ENCODE measurements at regions not wholly inside any gene's neighbourhood (a gene's known extent, or its start where the extent isn't known, plus 50 kb on each side); places are given as distances from the start of the nearest gene placed in this dataset.

DNA sequence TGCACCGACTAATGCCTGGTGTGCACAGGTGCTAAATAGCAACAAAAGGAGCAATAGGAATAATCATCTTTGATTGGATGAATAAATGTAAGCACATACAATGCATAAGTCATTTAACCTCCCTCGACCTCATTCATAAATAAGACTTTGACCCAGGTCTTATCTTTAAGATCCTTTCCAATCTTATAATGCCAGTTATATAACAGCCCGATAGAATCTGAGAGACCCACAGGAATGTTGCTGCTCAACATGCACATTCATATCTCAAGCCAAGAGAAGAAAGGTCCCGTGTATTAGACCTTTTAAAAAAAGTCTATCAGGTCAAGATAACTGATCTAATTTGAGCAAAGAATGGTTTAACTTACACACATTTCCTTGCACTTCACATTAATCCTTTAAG lies 146.8 kb upstream of the SOX9 start:
- no peaks in the 10 kb centered on the region for H3K27me3 ChIP-seq (ENCODE audit: insufficient read depth, low read length, poor library complexity, severe bottlenecking)
- TF ChIP-seq, protein P1, sequence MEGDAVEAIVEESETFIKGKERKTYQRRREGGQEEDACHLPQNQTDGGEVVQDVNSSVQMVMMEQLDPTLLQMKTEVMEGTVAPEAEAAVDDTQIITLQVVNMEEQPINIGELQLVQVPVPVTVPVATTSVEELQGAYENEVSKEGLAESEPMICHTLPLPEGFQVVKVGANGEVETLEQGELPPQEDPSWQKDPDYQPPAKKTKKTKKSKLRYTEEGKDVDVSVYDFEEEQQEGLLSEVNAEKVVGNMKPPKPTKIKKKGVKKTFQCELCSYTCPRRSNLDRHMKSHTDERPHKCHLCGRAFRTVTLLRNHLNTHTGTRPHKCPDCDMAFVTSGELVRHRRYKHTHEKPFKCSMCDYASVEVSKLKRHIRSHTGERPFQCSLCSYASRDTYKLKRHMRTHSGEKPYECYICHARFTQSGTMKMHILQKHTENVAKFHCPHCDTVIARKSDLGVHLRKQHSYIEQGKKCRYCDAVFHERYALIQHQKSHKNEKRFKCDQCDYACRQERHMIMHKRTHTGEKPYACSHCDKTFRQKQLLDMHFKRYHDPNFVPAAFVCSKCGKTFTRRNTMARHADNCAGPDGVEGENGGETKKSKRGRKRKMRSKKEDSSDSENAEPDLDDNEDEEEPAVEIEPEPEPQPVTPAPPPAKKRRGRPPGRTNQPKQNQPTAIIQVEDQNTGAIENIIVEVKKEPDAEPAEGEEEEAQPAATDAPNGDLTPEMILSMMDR (conservative IDR thresholded peaks at IDR 0.05; ENCODE audit: low read length) = no peak
- TF ChIP-seq EZH2phosphoT487 (IDR thresholded peaks at IDR 0.05; ENCODE audit: borderline replicate concordance) = no peak
- no peaks in the 10 kb centered on the region; the same call in 1 of the 2 replicates for H3K9me3 ChIP-seq (ENCODE audit: insufficient read depth, low read depth, low read length)
- no peaks in the 10 kb centered on the region for H3F3A ChIP-seq (ENCODE audit: low read depth)
- no peak overlapping the region for H3K4me3 ChIP-seq (ENCODE audit: low read length, poor library complexity, severe bottlenecking)
- H3K4me1 ChIP-seq (ENCODE audit: insufficient read depth, low read length, poor library complexity, severe bottlenecking) = no peaks in the 10 kb centered on the region
- no peak overlapping the region for H2AFZ ChIP-seq (ENCODE audit: low read length)
- H3K9me2 ChIP-seq (replicated peaks; ENCODE audit: low read depth, low read length) = no peaks in the 10 kb centered on the region
- H3K36me3 ChIP-seq (ENCODE audit: insufficient read depth, low read length) = no peaks in the 10 kb centered on the region
- no peak overlapping the region for H3K9ac ChIP-seq (ENCODE audit: low read depth, low read length, poor library complexity, severe bottlenecking)
- H4K20me1 ChIP-seq (ENCODE audit: insufficient read depth, low read length, poor library complexity, severe bottlenecking) = no peaks in the 10 kb centered on the region
- H3K79me2 ChIP-seq (ENCODE audit: insufficient read depth, low read length) = no peaks in the 10 kb centered on the region
- H3K4me2 ChIP-seq (ENCODE audit: low read depth, low read length, poor library complexity, severe bottlenecking) = no peak overlapping the region

GRCh38 chr17:71975331-71975801 lies 145.5 kb upstream of the SOX9 start:
- Histone ChIP-seq H3K9me2 (replicated peaks; ENCODE audit: low read depth, low read length) (no peaks in the 10 kb centered on the region), H3K4me3 (ENCODE audit: low read length, poor library complexity, severe bottlenecking) (no peak overlapping the region), H2AFZ (ENCODE audit: low read length) (no peak overlapping the region), H3K9ac (ENCODE audit: low read depth, low read length, poor library complexity, severe bottlenecking) (no peak overlapping the region), H3F3A (ENCODE audit: low read depth) (no peaks in the 10 kb centered on the region), H4K20me1 (ENCODE audit: insufficient read depth, low read length, poor library complexity, severe bottlenecking) (no peaks in the 10 kb centered on the region), H3K36me3 (ENCODE audit: insufficient read depth, low read length) (no peaks in the 10 kb centered on the region), H3K4me2 (ENCODE audit: low read depth, low read length, poor library complexity, severe bottlenecking) (no peak overlapping the region), H3K9me3 (ENCODE audit: insufficient read depth, low read depth, low read length) (no peaks in the 10 kb centered on the region), H3K27me3 (ENCODE audit: insufficient read depth, low read length, poor library complexity, severe bottlenecking) (no peaks in the 10 kb centered on the region), H3K4me1 (ENCODE audit: insufficient read depth, low read length, poor library complexity, severe bottlenecking) (no peaks in the 10 kb centered on the region), H3K79me2 (ENCODE audit: insufficient read depth, low read length) (no peaks in the 10 kb centered on the region)
- no peak for TF ChIP-seq EZH2phosphoT487 (IDR thresholded peaks at IDR 0.05; ENCODE audit: borderline replicate concordance)
- TF ChIP-seq, protein P1 (conservative IDR thresholded peaks at IDR 0.05; ENCODE audit: low read length) = no peak

- no peak for TF ChIP-seq EZH2phosphoT487 (IDR thresholded peaks at IDR 0.05; ENCODE audit: borderline replicate concordance)
- TF ChIP-seq, protein P1 (conservative IDR thresholded peaks at IDR 0.05; ENCODE audit: low read length) = no peak
- Histone ChIP-seq H3K4me3 (ENCODE audit: low read length, poor library complexity, severe bottlenecking) (no peak overlapping the region), H3K4me2 (ENCODE audit: low read depth, low read length, poor library complexity, severe bottlenecking) (no peak overlapping the region), H3K36me3 (ENCODE audit: insufficient read depth, low read length) (no peaks in the 10 kb centered on the region), H2AFZ (ENCODE audit: low read length) (no peak overlapping the region), H4K20me1 (ENCODE audit: insufficient read depth, low read length, poor library complexity, severe bottlenecking) (no peaks in the 10 kb centered on the region), H3K9me2 (replicated peaks; ENCODE audit: low read depth, low read length) (no peaks in the 10 kb centered on the region), H3F3A (ENCODE audit: low read depth) (no peaks in the 10 kb centered on the region), H3K79me2 (ENCODE audit: insufficient read depth, low read length) (no peaks in the 10 kb centered on the region), H3K4me1 (ENCODE audit: insufficient read depth, low read length, poor library complexity, severe bottlenecking) (no peaks in the 10 kb centered on the region), H3K27me3 (ENCODE audit: insufficient read depth, low read length, poor library complexity, severe bottlenecking) (no peaks in the 10 kb centered on the region), H3K9ac (ENCODE audit: low read depth, low read length, poor library complexity, severe bottlenecking) (no peak overlapping the region), H3K9me3 (ENCODE audit: insufficient read depth, low read depth, low read length) (no peaks in the 10 kb centered on the region)
Measured at GRCh38 chr17:71976011-71976649, 144.7 kb upstream of the SOX9 start.

All from Loucy (cell line).